Activated T-cell treated with anti-CD3 and anti-CD28 coated beads, Interleukin-2, amount 50 U/mL, for 4 hours (primary cell): ENCODE measurements at regions not wholly inside any gene's neighbourhood (a gene's known extent, or its start where the extent isn't known, plus 50 kb on each side); places are given as distances from the start of the nearest gene placed in this dataset.

Source experiments
- ATAC-seq, 2 donors: fragments of 200-7000 bp; cut with Tn5 transposase; one replicate each; pipeline ENCODE4 v1.10.0; 2021
- DNase-seq: peaks from one replicate; pipeline ENCODE4 v3.0.0-alpha.2; 2020
- H3K27me3 Mint-ChIP-seq: one replicate; pipeline ENCODE4 v1.8.0; 2021; ENCODE audit warnings: low read depth, mixed read lengths
- H3K36me3 Mint-ChIP-seq: one replicate; pipeline ENCODE4 v1.8.0; 2022; ENCODE audit warnings: mixed read lengths; ENCODE audit not compliant: insufficient read depth
- H3K4me1 Mint-ChIP-seq: one replicate; pipeline ENCODE4 v1.8.0; 2021; ENCODE audit warnings: low read depth, mixed read lengths
- H3K4me3 Mint-ChIP-seq: one replicate; pipeline ENCODE4 v1.8.0; 2021; ENCODE audit warnings: mild to moderate bottlenecking, moderate library complexity, mixed read lengths
- H3K9me3 Mint-ChIP-seq: one replicate; pipeline ENCODE4 v1.8.0; 2021; ENCODE audit warnings: mixed read lengths

DNA sequence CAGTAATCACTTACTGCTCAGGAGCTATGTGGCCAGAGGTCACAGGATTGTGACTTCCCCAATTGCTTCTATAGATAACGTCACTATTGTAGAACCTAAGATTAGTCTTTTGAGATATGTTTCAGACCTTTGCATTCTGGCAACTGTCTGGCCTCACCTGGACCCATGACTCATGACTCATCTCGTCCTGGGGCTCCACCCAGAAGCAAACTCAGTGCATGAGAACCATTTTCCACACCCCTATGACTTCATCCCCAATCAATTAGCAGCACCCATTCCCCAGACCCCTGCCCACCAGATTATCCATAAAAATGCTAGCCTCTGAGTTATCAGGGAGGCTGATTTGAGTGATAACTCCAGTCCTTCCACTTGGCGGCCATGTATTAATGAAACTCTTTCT, 186.9 kb downstream of the EMP1 start:
- DNase-seq (no peak), ATAC-seq (no peak)
- Mint-ChIP-seq H3K27me3 (peaks cover 3% of the 10 kb centered on the region), H3K36me3 (no peaks in the 10 kb centered on the region), H3K9me3 (no peaks in the 10 kb centered on the region), H3K4me1 (no peaks in the 10 kb centered on the region), H3K4me3 (no peak overlapping the region)

DNA sequence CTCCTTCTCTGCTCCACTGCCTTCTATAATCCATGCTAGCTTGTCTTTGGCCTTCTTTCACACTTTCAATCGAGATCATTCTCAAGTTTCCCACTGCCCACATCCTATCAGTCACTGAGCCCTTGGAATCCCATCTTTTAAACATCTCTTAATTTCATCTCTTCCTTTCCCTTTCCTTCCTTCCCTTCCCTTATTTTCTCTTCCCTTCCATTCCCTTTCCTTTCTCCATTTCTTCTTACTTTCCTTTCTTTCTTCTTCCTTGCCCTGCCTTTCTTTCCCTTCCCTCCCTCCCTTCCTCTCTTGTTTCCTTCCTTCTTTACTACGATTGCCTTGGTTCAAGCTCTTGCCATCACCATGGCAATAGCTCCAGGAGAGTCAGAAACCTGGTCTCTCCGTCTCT, 183.8 kb downstream of the EMP1 start:
- H3K36me3 Mint-ChIP-seq: no peaks in the 10 kb centered on the region
- no peak for DNase-seq
- H3K9me3 Mint-ChIP-seq: no peaks in the 10 kb centered on the region
- H3K27me3 Mint-ChIP-seq: peaks cover 3% of the 10 kb centered on the region
- no peak overlapping the region for H3K4me3 Mint-ChIP-seq
- ATAC-seq: no peak
- no peaks in the 10 kb centered on the region for H3K4me1 Mint-ChIP-seq

DNA sequence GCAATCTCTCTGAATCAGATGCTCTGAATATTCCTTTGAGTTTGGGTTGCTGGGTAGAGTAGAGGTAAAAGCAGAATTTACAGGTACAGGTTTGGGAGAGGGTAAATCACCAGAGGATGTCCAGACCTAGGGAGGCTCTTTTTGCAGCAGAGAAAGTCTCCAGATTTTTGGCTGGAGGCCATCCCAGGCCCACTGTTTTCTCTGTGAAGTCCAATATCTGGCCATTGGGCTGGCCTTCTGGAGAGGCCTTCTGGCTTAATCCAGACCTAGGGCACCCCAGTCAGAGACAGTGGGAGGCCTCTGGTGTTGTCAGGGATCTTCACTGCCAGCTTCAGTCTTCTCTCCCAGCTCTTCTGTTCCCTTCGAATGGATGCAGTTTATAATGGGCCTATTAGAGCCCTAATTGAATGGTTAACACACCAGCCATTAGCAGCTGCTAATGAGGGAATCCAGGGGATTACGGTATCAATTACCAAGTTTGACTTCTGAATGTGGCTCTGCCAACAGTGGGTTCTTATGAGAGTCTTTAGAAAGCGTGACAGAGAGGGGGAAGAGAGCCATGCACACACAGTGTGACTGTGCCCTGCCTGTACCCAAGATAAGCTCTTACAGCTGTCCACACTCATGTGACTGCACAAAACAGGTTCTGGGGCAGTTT, 183.1 kb downstream of the EMP1 start:
- Mint-ChIP-seq H3K36me3 (no peaks in the 10 kb centered on the region), H3K27me3 (peaks cover 3% of the 10 kb centered on the region), H3K4me1 (no peaks in the 10 kb centered on the region), H3K4me3 (no peak overlapping the region), H3K9me3 (no peaks in the 10 kb centered on the region)
- ATAC-seq (no peak), DNase-seq (no peak)

DNA sequence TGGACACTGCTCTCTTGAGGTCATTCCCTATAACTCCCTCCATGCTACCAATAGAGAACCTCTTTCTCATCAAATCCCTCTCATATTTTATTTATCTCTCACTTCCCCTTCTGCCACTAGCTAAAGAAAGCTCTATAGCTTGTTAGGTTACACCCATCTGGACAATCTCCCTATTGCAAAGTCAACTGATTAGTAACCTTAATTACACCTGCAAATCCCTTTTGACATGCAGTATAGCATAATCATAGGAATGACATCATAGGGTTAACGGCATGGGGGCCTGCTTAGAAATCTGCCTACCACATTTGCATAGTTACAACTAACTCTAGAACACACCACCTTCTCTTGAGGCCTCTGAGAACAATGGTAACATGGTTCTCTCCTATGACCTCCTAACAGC, 181.2 kb downstream of the EMP1 start:
- no peak for DNase-seq
- Mint-ChIP-seq H3K9me3 (no peaks in the 10 kb centered on the region), H3K36me3 (no peaks in the 10 kb centered on the region), H3K4me3 (no peak overlapping the region), H3K27me3 (peaks cover 3% of the 10 kb centered on the region), H3K4me1 (no peaks in the 10 kb centered on the region)
- ATAC-seq: no peak

DNA sequence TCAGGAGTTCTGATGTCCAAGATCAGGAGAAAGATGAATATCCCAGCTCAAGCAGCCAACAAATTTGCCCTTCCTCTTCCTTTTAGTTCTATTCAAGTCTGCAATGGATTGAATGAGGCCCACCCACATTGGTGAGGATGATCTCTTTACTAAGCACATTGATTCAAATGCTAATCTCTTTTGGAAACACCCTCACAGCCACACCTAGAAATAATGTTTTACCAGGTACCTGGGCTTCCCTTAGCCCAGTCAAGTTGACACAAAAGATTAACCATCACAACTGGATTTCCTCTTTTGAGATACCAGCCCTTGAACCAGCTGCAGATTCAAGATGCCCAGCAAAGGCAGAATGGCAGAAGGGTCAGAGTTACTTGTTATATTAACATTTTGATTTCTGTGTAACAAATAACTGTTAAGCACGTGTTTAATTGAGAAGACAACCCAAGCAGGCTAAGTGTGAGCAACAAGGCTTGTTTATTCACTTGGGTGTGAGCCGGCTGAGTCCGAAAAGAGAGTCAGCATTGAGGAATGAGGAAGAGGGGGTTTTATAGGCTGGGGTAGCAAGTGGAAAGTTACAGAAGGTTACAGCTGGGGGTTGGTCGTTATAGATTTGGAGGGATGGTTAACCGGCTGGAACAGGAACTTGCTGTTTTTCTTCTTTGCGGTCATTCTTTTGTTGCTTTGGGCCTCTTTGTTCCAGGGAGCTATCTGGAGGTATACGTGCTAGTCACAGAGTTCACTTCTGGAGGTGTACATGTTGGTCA, 180.3 kb downstream of the EMP1 start:
- Mint-ChIP-seq H3K27me3 (peaks cover 4% of the 10 kb centered on the region), H3K9me3 (no peaks in the 10 kb centered on the region), H3K4me1 (no peaks in the 10 kb centered on the region), H3K4me3 (no peak overlapping the region), H3K36me3 (no peaks in the 10 kb centered on the region)
- ATAC-seq: no peak
- DNase-seq: no peak

DNA sequence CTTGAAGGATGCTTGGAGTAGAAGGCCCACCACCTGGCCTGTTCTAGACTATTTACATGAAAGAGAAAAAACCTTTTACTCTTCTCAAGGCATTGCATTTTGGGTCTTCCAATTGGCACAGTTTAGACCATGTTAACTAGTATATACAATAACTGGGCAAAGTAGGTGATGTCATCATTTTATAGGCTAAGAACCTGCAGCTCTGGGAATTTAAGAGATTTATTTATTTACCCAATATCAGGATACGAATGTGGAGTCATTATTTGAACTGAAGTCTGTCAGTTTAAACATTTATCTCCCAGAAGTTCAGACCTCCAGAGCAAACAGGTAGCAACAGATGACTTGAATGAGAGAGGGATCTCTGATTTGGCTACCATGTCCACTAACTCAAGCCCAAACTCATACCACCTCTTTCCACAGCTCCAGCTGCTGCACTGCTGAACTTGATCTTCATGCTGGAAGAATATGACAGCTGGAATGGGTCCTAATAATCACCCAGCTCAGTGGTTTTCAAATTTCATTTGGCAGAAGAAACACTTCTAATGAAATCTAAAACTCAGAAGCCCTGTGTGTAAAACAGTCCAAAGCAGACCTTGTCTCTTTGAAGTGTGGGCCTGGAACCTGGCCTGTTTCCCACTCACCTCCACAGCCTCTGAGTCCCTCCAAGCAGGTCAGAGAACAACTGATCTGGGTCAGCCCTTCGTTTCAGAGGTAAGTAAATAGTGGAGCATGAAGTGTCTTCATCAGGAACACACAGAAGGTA, 179.2 kb downstream of the EMP1 start:
- no peak for ATAC-seq
- no peak for DNase-seq
- Mint-ChIP-seq H3K4me1 (no peaks in the 10 kb centered on the region), H3K36me3 (no peaks in the 10 kb centered on the region), H3K27me3 (peaks cover 7% of the 10 kb centered on the region), H3K9me3 (no peaks in the 10 kb centered on the region), H3K4me3 (no peak overlapping the region)

DNA sequence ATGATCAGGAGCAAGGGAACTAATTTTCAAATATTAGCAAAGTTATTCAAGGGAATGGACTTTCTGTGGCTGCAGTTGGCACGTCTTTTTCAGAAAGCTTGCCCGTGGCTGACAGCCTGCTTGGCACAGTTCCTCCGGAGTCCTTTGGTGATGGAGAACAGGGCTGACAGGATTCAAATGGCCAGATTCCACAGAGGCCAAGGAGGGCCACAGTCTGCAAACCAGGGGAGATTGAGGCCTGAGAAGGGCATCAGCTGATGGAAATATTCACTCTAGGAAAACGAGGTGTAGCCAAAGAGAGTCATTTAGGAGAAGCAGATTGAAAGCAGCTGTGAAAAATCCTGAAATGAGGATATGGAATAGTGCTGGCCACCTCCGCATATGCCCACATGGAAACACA, 178.3 kb downstream of the EMP1 start:
- H3K27me3 Mint-ChIP-seq: peaks cover 4% of the 10 kb centered on the region
- ATAC-seq: no peak
- H3K36me3 Mint-ChIP-seq: no peaks in the 10 kb centered on the region
- DNase-seq: no peak
- H3K4me3 Mint-ChIP-seq: no peak overlapping the region
- H3K9me3 Mint-ChIP-seq: no peaks in the 10 kb centered on the region
- H3K4me1 Mint-ChIP-seq: no peaks in the 10 kb centered on the region

DNA sequence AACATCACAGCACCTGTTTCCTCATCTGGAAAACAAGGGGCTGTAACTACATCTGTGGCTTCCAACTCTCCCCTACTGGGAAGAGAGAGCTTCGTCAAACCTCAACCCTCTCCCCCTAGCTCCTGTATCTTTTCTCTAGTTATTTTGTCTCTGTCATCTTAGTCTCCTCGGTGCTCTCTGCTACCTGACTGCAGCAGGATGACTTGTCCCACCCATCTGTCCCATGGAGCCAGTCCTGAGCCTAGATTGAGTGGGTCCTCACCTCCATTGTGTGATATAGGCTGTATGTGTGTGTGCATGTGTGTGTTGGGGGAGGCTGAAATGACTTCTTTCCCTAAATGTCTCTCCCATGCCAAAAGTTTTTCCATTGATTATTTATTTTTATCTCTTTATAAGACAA, 177.3 kb downstream of the EMP1 start:
- DNase-seq (no peak), ATAC-seq (no peak)
- no peak overlapping the region for H3K4me3 Mint-ChIP-seq
- no peaks in the 10 kb centered on the region for H3K9me3 Mint-ChIP-seq
- H3K27me3 Mint-ChIP-seq: peaks cover 4% of the 10 kb centered on the region
- H3K36me3 Mint-ChIP-seq: no peaks in the 10 kb centered on the region
- H3K4me1 Mint-ChIP-seq: no peaks in the 10 kb centered on the region

DNA sequence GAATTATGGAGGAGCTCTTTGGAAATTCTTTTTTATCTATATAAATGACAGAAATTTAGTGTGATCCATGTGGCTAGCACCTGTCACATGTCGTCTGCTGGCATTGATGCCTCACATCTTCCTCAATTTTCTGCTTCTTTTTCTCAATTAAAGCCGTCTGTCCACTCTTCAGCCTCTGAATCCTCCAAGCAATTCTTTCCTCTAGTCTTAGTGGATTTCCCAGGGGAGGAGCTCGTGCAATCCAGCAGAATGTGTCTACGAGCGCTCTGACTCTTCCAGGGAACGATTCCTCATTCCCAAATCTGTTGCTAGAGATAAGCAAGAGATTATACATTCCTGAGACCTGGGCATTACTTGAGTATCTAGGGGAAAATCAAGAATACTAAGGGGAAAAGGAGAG, 176.6 kb downstream of the EMP1 start:
- H3K9me3 Mint-ChIP-seq: no peaks in the 10 kb centered on the region
- H3K4me3 Mint-ChIP-seq: no peak overlapping the region
- DNase-seq (no peak), ATAC-seq (no peak)
- peaks cover 4% of the 10 kb centered on the region for H3K27me3 Mint-ChIP-seq
- H3K4me1 Mint-ChIP-seq: no peaks in the 10 kb centered on the region
- H3K36me3 Mint-ChIP-seq: no peaks in the 10 kb centered on the region

DNA sequence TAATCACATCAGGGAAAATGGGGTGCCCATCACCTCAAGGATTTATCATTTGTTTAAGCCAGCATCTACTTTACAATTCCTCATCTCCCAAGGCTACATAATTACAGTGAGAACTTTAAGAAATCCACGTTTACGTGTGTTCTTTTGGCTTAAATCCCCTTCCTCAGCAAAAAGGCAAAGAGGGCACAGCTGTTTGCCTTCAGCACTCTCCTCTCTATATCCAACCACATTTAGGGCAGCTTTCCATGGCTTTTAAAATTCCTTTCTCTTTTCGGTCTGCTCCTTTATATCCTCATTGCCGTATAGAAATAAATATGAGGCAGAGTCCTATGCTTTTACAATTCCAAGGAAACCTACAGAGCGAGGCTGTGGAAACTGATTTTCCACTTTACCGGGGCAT, 175.9 kb downstream of the EMP1 start:
- Mint-ChIP-seq H3K36me3 (no peaks in the 10 kb centered on the region), H3K4me3 (no peak overlapping the region), H3K4me1 (no peaks in the 10 kb centered on the region), H3K9me3 (no peaks in the 10 kb centered on the region), H3K27me3 (peaks cover 8% of the 10 kb centered on the region)
- ATAC-seq (no peak), DNase-seq (no peak)

DNA sequence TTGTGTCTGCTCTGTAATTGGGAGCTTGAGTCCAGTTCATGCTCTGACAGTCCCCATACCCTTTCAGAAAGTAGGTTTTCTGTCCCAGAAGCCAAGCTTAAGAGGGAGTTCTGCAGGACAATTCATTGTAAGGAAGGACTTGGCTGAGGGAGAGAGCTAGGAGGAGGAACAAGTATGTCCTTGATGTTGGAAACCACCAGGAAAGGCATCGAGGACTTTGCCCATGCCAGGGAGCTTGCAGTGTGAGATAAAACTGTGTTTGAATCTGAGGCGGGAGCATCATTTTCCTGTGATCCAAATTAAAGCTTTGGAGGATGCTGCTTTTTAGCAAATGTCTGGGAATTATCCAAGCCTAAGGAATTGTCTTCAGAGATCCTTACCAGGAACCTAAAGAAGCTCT, 175.3 kb downstream of the EMP1 start:
- no peaks in the 10 kb centered on the region for H3K9me3 Mint-ChIP-seq
- no peak for DNase-seq
- H3K27me3 Mint-ChIP-seq: peaks cover 9% of the 10 kb centered on the region
- H3K4me1 Mint-ChIP-seq: no peaks in the 10 kb centered on the region
- ATAC-seq: no peak
- no peak overlapping the region for H3K4me3 Mint-ChIP-seq
- no peaks in the 10 kb centered on the region for H3K36me3 Mint-ChIP-seq

DNA sequence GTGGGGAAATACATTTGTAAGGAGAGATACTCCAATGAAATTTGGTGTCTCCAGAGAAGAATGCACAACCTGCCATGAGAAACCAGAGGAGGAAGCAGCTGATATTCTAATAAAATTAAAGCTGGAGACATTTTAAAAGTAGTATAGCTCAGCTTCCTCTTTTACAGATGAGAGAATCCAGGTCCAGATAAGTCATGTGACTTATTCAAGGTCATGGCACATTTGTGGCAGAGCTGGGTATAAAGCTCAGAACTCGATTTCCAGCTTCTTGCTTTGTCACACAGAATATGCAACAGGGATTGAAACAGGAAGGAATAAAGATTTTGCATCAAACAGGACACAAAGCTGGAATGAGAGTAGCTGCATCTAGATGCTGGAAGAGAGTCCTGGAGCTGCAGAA, 174.8 kb downstream of the EMP1 start:
- no peaks in the 10 kb centered on the region for H3K4me1 Mint-ChIP-seq
- H3K36me3 Mint-ChIP-seq: no peaks in the 10 kb centered on the region
- no peaks in the 10 kb centered on the region for H3K9me3 Mint-ChIP-seq
- ATAC-seq (no peak), DNase-seq (no peak)
- H3K4me3 Mint-ChIP-seq: no peak overlapping the region
- peaks cover 9% of the 10 kb centered on the region for H3K27me3 Mint-ChIP-seq

DNA sequence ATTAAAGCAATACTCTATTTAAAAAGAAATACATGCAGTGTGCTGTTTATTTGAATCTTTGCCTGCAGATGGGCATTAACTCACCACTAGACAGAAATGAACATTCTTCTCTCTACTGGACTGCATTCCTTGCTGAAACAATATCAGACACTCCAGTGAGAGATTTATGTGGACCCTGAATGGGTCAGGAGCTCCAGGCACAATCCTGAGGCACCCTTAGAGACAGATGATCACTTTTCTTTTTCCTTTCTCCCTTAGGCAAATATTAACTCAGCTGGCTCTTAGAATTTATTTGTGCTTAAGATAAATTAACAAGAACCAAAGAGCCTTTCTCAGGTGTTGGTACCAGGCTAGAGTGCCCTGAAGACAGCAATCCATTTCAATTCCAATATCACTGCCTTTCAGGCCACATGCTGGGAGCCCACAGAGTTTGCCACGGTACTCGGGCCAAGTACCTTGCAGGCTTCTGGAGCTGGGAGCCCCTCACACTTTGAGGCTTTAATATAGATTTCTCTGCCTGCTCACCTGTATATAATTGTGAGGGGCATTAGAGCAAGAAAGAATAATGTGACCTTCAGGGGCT, 173.0 kb downstream of the EMP1 start:
- H3K4me3 Mint-ChIP-seq: no peak overlapping the region
- H3K36me3 Mint-ChIP-seq: no peaks in the 10 kb centered on the region
- no peaks in the 10 kb centered on the region for H3K4me1 Mint-ChIP-seq
- ATAC-seq (no peak), DNase-seq (no peak)
- H3K27me3 Mint-ChIP-seq: peaks cover 9% of the 10 kb centered on the region
- H3K9me3 Mint-ChIP-seq: no peaks in the 10 kb centered on the region

DNA sequence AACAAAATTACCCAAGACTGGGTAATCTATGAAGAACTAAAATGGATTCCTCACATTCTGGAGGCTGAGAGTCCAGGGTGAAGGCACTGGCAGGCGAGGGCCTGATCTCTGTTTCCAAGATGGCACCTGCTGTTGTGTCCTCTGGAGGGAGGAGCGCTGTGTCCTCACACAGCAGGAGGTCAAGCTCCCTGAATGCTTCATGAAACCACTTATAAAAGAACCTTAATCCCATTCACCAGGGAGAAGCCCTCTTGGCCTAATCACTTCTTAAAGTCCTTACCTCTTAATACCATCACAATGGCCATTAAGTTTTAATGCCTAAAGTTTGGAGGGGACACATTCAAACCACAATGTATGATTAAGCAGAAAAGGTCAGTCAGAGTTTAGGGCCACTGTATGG, 172.4 kb downstream of the EMP1 start:
- Mint-ChIP-seq H3K36me3 (no peaks in the 10 kb centered on the region), H3K4me3 (no peak overlapping the region), H3K4me1 (no peaks in the 10 kb centered on the region), H3K9me3 (no peaks in the 10 kb centered on the region), H3K27me3 (peaks cover 9% of the 10 kb centered on the region)
- DNase-seq (no peak), ATAC-seq (no peak)
